OCI-LY1 (cell line): ENCODE measurements at regions not wholly inside any gene's neighbourhood (a gene's known extent, or its start where the extent isn't known, plus 50 kb on each side); places are given as distances from the start of the nearest gene placed in this dataset.

Experiments
- EZH2 ChIP-seq: fragments of 200-600 bp; sonication (generic), shearing (Covaris generic); IDR thresholded peaks from 2 replicates; pipeline ENCODE4 v1.8.0; 2017; ENCODE audit warnings: borderline replicate concordance, mixed run types, mild to moderate bottlenecking, antibody characterized with exemption, low read length, moderate library complexity, mixed read lengths
- TF ChIP-seq, protein P1 (sequence below): fragments of 200-600 bp; sonication (generic), shearing (Covaris generic); IDR thresholded peaks from 2 replicates; pipeline ENCODE4 v1.5.1; 2017; ENCODE audit warnings: mild to moderate bottlenecking, antibody characterized with exemption, low read length, moderate library complexity, mixed read lengths

DNA sequence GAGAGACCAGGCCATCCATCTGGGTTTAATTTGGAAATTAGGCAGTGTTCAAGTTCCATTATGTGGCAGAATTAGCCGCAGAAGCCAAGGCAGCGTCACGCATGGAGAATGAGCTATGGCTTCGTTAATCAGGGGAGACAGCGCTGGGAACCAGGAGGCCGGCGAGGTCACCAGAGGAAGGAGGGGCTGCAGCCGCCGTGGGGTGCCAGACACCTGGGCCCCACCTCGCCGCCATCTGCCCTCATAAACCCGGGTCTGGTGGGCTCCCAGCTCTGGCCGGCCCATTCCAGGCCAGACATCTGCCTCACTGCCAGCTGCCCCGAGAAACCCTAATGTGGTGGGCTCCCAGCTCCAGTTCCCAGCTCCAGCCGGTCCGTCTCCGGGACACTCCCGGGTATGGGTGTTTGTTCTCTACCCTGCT, 676.9 kb downstream of the BRD1 start:
- TF ChIP-seq, protein P1, sequence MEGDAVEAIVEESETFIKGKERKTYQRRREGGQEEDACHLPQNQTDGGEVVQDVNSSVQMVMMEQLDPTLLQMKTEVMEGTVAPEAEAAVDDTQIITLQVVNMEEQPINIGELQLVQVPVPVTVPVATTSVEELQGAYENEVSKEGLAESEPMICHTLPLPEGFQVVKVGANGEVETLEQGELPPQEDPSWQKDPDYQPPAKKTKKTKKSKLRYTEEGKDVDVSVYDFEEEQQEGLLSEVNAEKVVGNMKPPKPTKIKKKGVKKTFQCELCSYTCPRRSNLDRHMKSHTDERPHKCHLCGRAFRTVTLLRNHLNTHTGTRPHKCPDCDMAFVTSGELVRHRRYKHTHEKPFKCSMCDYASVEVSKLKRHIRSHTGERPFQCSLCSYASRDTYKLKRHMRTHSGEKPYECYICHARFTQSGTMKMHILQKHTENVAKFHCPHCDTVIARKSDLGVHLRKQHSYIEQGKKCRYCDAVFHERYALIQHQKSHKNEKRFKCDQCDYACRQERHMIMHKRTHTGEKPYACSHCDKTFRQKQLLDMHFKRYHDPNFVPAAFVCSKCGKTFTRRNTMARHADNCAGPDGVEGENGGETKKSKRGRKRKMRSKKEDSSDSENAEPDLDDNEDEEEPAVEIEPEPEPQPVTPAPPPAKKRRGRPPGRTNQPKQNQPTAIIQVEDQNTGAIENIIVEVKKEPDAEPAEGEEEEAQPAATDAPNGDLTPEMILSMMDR, result no peak
- TF ChIP-seq EZH2, result no peak
